A673 (cell line): ENCODE measurements at regions not wholly inside any gene's neighbourhood (a gene's known extent, or its start where the extent isn't known, plus 50 kb on each side); places are given as distances from the start of the nearest gene placed in this dataset.

Experiments used
- BruUV-seq: library from RNA; stranded (reverse); fragments of 400-500 nt; replicated peaks from 2 replicates; lab custom pipeline; 2021; lab: Mats Ljungman, UMichigan
- CTCF ChIA-PET: fragments of 300-600 bp; sonication (Branson Sonifier 250); formaldehyde crosslinking; loops from one replicate; lab custom pipeline; 2022; ENCODE audit warnings: antibody characterized with exemption; lab: Charles Lee
- POLR2A ChIA-PET: fragments of 300-600 bp; sonication (Branson Sonifier 250); formaldehyde crosslinking; loops from one replicate; lab custom pipeline; 2022; ENCODE audit warnings: antibody characterized with exemption; ENCODE audit not compliant: low non-redundant PET; lab: Charles Lee
- DNase-seq: peaks from one replicate; pipeline ENCODE4 v3.0.0-alpha.2; 2015; ENCODE audit warnings: low spot score
- H3K27ac ChIP-seq: fragments of 200-600 bp; sonication (generic); 2 replicates; pipeline ENCODE4 v1.5.1; 2016; ENCODE audit warnings: mixed run types, low read depth, mild to moderate bottlenecking, mixed read lengths, antibody characterized with exemption, low read length; ENCODE audit not compliant: poor library complexity, severe bottlenecking
- H3K27me3 ChIP-seq: fragments of 200-600 bp; sonication (generic); replicated peaks from 2 replicates; pipeline ENCODE4 v1.6.1; 2017; ENCODE audit warnings: mixed run types, low read depth, mild to moderate bottlenecking, mixed read lengths, antibody characterized with exemption, low read length; ENCODE audit not compliant: insufficient read depth, poor library complexity
- H3K36me3 ChIP-seq: fragments of 200-600 bp; sonication (generic); 2 replicates; pipeline ENCODE4 v1.6.1; 2016; ENCODE audit warnings: mixed run types, mild to moderate bottlenecking, mixed read lengths, antibody characterized with exemption, low read length; ENCODE audit not compliant: insufficient read depth, poor library complexity, severe bottlenecking
- H3K4me1 ChIP-seq: fragments of 200-600 bp; sonication (generic); 2 replicates; pipeline ENCODE4 v1.6.1; 2017; ENCODE audit warnings: mixed run types, mild to moderate bottlenecking, mixed read lengths, antibody characterized with exemption, low read length; ENCODE audit not compliant: insufficient read depth, poor library complexity, severe bottlenecking
- H3K4me3 ChIP-seq: fragments of 200-600 bp; sonication (generic); 2 replicates; pipeline ENCODE4 v1.5.1; 2016; ENCODE audit warnings: low read depth, mixed run types, mild to moderate bottlenecking, mixed read lengths, low read length; ENCODE audit not compliant: poor library complexity, severe bottlenecking
- H3K9me3 ChIP-seq: fragments of 200-600 bp; sonication (generic); 2 replicates; pipeline ENCODE4 v1.6.1; 2016; ENCODE audit warnings: mixed run types, low read depth, mild to moderate bottlenecking, mixed read lengths, antibody characterized with exemption, low read length; ENCODE audit not compliant: poor library complexity, severe bottlenecking
- EZH2 ChIP-seq: fragments of 200-600 bp; sonication (generic); IDR thresholded peaks from 2 replicates; pipeline ENCODE4 v1.6.1; 2017; ENCODE audit warnings: borderline replicate concordance, low read depth, mild to moderate bottlenecking, mixed read lengths, antibody characterized with exemption, low read length; ENCODE audit not compliant: poor library complexity, severe bottlenecking
- intact Hi-C: fragments of 100-400 bp; cut with micrococcal nuclease; formaldehyde crosslinking; loops from one replicate; pipeline ENCODE4 v1.10.0; 2022; ENCODE audit not compliant: unreplicated experiment
- TF ChIP-seq, protein P1 (sequence below): fragments of 300-800, 200-600 bp; sonication (generic); conservative IDR thresholded peaks from 2 replicates; pipeline ENCODE4 v1.5.1; 2017; ENCODE audit warnings: low read depth, mild to moderate bottlenecking, antibody characterized with exemption, low read length, moderate library complexity, mixed read lengths

DNA sequence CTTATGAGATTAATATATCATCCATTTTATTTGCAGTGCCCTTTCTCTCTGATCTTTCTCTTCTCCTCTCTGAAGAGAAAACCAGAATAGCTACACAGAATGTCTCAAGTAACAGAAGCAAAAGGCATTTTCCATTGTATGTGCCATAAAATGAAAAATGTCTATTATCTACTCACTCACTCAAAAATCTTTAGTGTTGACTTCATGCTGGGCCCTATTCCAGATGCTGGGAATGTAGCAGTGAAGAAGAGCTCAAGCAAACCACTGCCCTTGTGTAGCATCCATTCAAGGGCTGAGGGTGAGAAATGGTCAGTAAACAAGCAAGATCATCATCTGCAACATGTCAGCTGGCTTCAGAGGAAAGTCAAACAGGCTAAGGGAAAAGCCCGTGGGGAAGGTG, 427.7 kb downstream of the METTL4 start:
- H3K36me3 ChIP-seq, result no peaks in the 10 kb centered on the region
- no peaks in the 10 kb centered on the region for H3K9me3 ChIP-seq
- DNase-seq, result no peak
- TF ChIP-seq, protein P1, sequence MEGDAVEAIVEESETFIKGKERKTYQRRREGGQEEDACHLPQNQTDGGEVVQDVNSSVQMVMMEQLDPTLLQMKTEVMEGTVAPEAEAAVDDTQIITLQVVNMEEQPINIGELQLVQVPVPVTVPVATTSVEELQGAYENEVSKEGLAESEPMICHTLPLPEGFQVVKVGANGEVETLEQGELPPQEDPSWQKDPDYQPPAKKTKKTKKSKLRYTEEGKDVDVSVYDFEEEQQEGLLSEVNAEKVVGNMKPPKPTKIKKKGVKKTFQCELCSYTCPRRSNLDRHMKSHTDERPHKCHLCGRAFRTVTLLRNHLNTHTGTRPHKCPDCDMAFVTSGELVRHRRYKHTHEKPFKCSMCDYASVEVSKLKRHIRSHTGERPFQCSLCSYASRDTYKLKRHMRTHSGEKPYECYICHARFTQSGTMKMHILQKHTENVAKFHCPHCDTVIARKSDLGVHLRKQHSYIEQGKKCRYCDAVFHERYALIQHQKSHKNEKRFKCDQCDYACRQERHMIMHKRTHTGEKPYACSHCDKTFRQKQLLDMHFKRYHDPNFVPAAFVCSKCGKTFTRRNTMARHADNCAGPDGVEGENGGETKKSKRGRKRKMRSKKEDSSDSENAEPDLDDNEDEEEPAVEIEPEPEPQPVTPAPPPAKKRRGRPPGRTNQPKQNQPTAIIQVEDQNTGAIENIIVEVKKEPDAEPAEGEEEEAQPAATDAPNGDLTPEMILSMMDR, result no peak
- no peak for TF ChIP-seq EZH2
- no peak overlapping the region for H3K27ac ChIP-seq
- intact Hi-C loops, result no loop called here
- no peak overlapping the region for H3K4me3 ChIP-seq
- POLR2A ChIA-PET, result no interaction called here
- CTCF ChIA-PET, result no interaction called here
- no TSS peak for BruUV-seq
- peaks cover 29% of the 10 kb centered on the region for H3K27me3 ChIP-seq
- no peaks in the 10 kb centered on the region for H3K4me1 ChIP-seq

DNA sequence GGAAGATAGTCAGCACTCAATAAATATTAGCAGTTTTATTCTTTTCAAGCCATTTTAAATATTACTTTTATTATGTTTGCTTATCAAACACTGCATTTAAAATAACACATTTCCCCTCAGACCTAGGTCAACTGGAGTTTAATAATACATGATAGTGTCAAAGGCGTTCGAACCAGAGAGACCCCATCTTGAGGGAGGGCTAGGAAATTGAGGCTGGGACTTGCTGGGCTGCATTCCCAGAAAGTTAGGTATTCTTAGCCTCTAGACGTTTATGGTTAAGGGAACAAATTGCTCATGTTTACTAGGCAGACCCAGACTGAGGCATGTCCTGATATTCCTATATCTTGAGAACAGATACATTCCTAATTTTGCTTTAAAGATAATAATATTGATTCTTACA, 426.5 kb downstream of the METTL4 start:
- ChIA-PET POLR2A (no interaction called here), CTCF (no interaction called here)
- intact Hi-C loops, result no loop called here
- Histone ChIP-seq H3K36me3 (no peaks in the 10 kb centered on the region), H3K27ac (no peak overlapping the region), H3K9me3 (no peaks in the 10 kb centered on the region), H3K4me1 (no peaks in the 10 kb centered on the region), H3K27me3 (peaks cover 29% of the 10 kb centered on the region), H3K4me3 (no peak overlapping the region)
- no TSS peak for BruUV-seq
- DNase-seq, result no peak
- TF ChIP-seq EZH2, result no peak
- TF ChIP-seq, protein P1, result no peak

DNA sequence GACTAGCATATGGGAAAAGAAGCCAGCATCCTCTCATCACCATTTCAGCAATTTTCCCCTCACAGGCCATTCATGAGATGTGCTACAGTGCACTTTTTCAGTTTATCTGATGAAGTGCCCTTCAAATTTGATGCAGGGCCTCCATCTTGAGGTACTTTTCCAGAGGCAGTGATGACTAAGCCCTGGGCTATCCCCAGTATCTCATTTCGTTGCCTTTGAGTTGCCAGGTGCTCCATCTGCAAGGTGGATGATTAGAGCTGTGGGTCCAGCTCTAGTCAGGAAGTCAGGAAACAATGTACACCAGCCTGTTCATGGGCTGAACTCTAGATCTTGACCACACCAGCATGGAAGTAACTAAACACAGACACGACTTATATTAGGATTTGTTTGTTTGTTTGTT, 425.2 kb downstream of the METTL4 start:
- intact Hi-C loops, result no loop called here
- no peak for DNase-seq
- H3K4me3 ChIP-seq, result no peak overlapping the region
- no peak for TF ChIP-seq EZH2
- TF ChIP-seq, protein P1, result no peak
- H3K27me3 ChIP-seq, result peaks cover 29% of the 10 kb centered on the region
- POLR2A ChIA-PET, result no interaction called here
- CTCF ChIA-PET, result no interaction called here
- H3K9me3 ChIP-seq, result no peaks in the 10 kb centered on the region
- no TSS peak for BruUV-seq
- no peaks in the 10 kb centered on the region for H3K36me3 ChIP-seq
- H3K27ac ChIP-seq, result no peak overlapping the region
- no peaks in the 10 kb centered on the region for H3K4me1 ChIP-seq
